Astrocyte of the cerebellum (primary cell): ENCODE measurements at regions not wholly inside any gene's neighbourhood (a gene's known extent, or its start where the extent isn't known, plus 50 kb on each side); places are given as distances from the start of the nearest gene placed in this dataset.

ENCODE experiments used
- DNase-seq: peaks from one replicate; pipeline ENCODE4 v3.0.0-alpha.2; 2011; ENCODE audit warnings: low read depth
- H3K4me3 ChIP-seq: 2 replicates; pipeline ENCODE4 v1.5.1; 2011; ENCODE audit warnings: mild to moderate bottlenecking, low read depth, low read length, moderate library complexity
- in situ Hi-C: cut with HindIII; loops from 2 replicates; pipeline ENCODE4 v1.10.0; 2017; ENCODE audit warnings: low sequenced_read_pairs
- TF ChIP-seq, protein P1 (sequence below): IDR thresholded peaks from 2 replicates; pipeline ENCODE4 v1.5.1; 2012; ENCODE audit warnings: low read length, low read depth, moderate library complexity, mild to moderate bottlenecking; ENCODE audit errors: missing control alignments

GRCh38 chrX:121903961-121904360, 856.6 kb downstream of the GLUD2 start:
- in situ Hi-C loops = no loop called here
- no peak for DNase-seq
- TF ChIP-seq, protein P1, sequence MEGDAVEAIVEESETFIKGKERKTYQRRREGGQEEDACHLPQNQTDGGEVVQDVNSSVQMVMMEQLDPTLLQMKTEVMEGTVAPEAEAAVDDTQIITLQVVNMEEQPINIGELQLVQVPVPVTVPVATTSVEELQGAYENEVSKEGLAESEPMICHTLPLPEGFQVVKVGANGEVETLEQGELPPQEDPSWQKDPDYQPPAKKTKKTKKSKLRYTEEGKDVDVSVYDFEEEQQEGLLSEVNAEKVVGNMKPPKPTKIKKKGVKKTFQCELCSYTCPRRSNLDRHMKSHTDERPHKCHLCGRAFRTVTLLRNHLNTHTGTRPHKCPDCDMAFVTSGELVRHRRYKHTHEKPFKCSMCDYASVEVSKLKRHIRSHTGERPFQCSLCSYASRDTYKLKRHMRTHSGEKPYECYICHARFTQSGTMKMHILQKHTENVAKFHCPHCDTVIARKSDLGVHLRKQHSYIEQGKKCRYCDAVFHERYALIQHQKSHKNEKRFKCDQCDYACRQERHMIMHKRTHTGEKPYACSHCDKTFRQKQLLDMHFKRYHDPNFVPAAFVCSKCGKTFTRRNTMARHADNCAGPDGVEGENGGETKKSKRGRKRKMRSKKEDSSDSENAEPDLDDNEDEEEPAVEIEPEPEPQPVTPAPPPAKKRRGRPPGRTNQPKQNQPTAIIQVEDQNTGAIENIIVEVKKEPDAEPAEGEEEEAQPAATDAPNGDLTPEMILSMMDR = no peak
- no peak overlapping the region for H3K4me3 ChIP-seq

DNA sequence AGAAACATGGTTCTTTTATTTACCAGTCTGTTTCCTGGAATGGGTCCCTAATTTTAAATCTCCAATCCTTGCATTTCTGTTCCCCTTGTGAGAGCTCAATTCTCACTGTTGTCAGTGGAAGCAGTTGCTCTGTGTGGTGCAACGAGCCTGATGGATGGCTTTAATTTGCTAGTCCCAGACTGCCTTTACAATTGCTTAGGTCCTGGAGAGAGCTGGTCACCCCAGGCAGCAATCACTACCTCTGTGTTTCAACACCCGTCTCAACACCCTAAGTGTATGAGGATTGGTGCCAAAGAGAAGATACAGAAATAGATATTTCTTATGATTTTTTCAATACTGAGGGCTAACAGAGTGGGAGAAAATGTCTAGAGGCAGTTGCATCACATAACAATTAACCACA, 873.8 kb downstream of the GLUD2 start:
- H3K4me3 ChIP-seq = no peak overlapping the region

DNA sequence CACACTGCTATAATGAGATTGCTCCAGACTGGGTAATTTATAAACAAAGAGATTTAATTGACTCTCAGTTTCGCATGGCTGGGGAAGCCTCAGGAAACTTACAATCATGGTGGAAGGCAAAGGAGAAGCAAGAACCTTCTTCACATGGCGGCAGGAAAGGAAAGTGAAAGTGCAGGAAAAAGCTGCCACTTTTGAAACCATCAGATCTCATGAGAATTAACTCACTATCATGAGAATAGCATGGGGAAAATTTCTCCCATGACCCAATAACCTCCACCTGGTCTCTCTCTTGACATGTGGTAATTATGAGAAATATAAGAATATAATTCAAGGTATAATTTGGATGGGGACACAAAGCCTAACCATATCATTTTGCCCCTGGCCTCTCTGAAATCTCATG, 884.2 kb downstream of the GLUD2 start:
- DNase-seq = no peak
- H3K4me3 ChIP-seq = no peak overlapping the region
- in situ Hi-C loops = no loop called here
- TF ChIP-seq, protein P1 = no peak

More for the DNA sequence above, 873.8 kb downstream of the GLUD2 start:
- in situ Hi-C loops = no loop called here
- DNase-seq = no peak
- TF ChIP-seq, protein P1 = no peak

DNA sequence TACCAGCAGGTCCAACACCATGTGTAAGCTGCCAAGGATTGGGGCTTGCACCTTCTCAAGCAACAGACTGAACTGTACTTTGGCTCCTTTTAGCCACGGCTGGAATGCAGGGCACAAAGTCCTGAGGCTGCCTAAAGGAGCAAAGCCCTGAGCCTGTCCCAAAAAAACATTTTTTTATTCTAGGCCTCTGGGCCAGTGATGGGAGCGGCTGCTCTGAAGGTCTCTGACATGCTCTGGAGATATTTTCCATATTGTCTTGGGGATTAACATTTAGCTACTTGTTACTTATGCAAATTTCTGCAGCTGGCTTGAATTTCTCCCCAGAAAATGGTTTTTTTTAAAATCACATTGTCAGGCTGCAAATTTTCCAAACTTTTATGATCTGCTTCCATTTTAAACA, 885.3 kb downstream of the GLUD2 start:
- DNase-seq = no peak
- in situ Hi-C loops = no loop called here
- TF ChIP-seq, protein P1 = no peak
- no peak overlapping the region for H3K4me3 ChIP-seq

- no peak for DNase-seq
- TF ChIP-seq, protein P1 = no peak
- no peak overlapping the region for H3K4me3 ChIP-seq
- in situ Hi-C loops = no loop called here
Observed at GRCh38 chrX:121949041-121949760, 901.8 kb downstream of the GLUD2 start.

- in situ Hi-C loops = no loop called here
Observed at GRCh38 chrX:121958886-121959285, 911.5 kb downstream of the GLUD2 start.

More at GRCh38 chrX:121958886-121959285, 911.5 kb downstream of the GLUD2 start:
- H3K4me3 ChIP-seq = no peak overlapping the region
- DNase-seq = no peak
- TF ChIP-seq, protein P1 = no peak
